Stomach (tissue), 8 donors: ENCODE measurements at regions not wholly inside any gene's neighbourhood (a gene's known extent, or its start where the extent isn't known, plus 50 kb on each side); places are given as distances from the start of the nearest gene placed in this dataset.

ENCODE experiments used
- DNase-seq, 2 donors: peaks; one replicate each; pipeline versions ENCODE4 v3.0.0 to v3.0.0-alpha.2; 2013 to 2019
- H3K27ac ChIP-seq, 5 donors: fragments of 200-600 bp in 4 of 5; sonication (generic) in 4 of 5; one replicate each; pipeline ENCODE4 v1.5.1; 2013 to 2019; ENCODE audit warnings: mild to moderate bottlenecking in 1 of 5, moderate library complexity in 1 of 5
- H3K27me3 ChIP-seq, 3 donors: fragments of 200-600 bp; sonication (generic); one replicate each; pipeline ENCODE4 v1.5.1; 2017 to 2019; ENCODE audit warnings: mixed run types in 1 of 3
- H3K36me3 ChIP-seq, 4 donors: fragments of 200-600 bp; sonication (generic); 1 replicate in 3 of 4; 2 replicates in 1 of 4; pipeline ENCODE4 v1.5.1; 2016 to 2019
- H3K4me1 ChIP-seq, 4 donors: fragments of 200-600 bp; sonication (generic); one replicate each; pipeline ENCODE4 v1.5.1; 2016 to 2019
- H3K4me3 ChIP-seq, 4 donors: fragments of 200-600 bp; sonication (generic) in 3 of 4; one replicate each; pipeline ENCODE4 v1.5.1; 2016 to 2019; ENCODE audit warnings: mild to moderate bottlenecking in 1 of 4
- H3K9me3 ChIP-seq, 4 donors: fragments of 200-600 bp; sonication (generic); one replicate each; pipeline ENCODE4 v1.5.1; 2016 to 2019
- CTCF ChIP-seq, 7 experiments: fragments of 450-650 bp in 4 of 7; fragments of 200-600 bp in 3 of 7; sonication (generic) in 3 of 7; IDR thresholded peaks; one replicate each; pipeline ENCODE4 v1.5.1; 2016 to 2019; ENCODE audit warnings: antibody characterized with exemption in 7 of 7, control low read depth in 2 of 7, mild to moderate bottlenecking in 1 of 7
- EP300 ChIP-seq: sonication (generic); formaldehyde crosslinking; IDR thresholded peaks from one replicate; pipeline ENCODE4 v1.6.1; 2017; ENCODE audit warnings: antibody characterized with exemption
- POLR2A ChIP-seq, 4 donors: fragments of 450-650 bp; IDR thresholded peaks; one replicate each; pipeline ENCODE4 v1.6.1; 2016; ENCODE audit warnings: antibody characterized with exemption in 4 of 4, control low read depth in 2 of 4, mild to moderate bottlenecking in 1 of 4, moderate library complexity in 1 of 4
- POLR2AphosphoS5 ChIP-seq, 3 donors: sonication (generic); formaldehyde crosslinking; IDR thresholded peaks; one replicate each; pipeline ENCODE4 v1.6.1; 2016; ENCODE audit warnings: antibody characterized with exemption in 3 of 3
- WGBS, 5 donors: extraction: QIAGEN DNeasy Blood & Tissue Kit in 3 of 5; methylation state at CpG; one replicate each; pipeline versions ENCODE4 v1.1.5 to v1.1.7; 2013 to 2018; 5-methylcytosine and 5-hydroxymethylcytosine counted together
- intact Hi-C: fragments of 100-400 bp; cut with DNase I; formaldehyde crosslinking; loops from one replicate; pipeline ENCODE4 v1.15.1; 2023; ENCODE audit warnings: low total_unique reads
- donor health status: healthy with polysubstance abuse.
- donor health status: Bipolar disorder and iron deficiency.
- donor health status: healthy.

- Histone ChIP-seq H3K4me1 (no peaks in the 10 kb centered on the region), H3K27me3 (no peaks in the 10 kb centered on the region), H3K9me3 (no peaks in the 10 kb centered on the region), H3K36me3 (no peaks in the 10 kb centered on the region), H3K27ac (no peak overlapping the region), H3K4me3 (no peak overlapping the region)
- intact Hi-C loops = no loop called here
- DNase-seq = no peak
- WGBS, 5 donors = 66 to 76% (median 72%) methylated on average over 3 of the region's 3 CpGs
- TF ChIP-seq POLR2AphosphoS5 (IDR thresholded peaks at IDR 0.05) (no peak), POLR2A (IDR thresholded peaks at IDR 0.05) (no peak), EP300 (no peak), CTCF (IDR thresholded peaks at IDR 0.05) (no peak)
Observed at GRCh38 chr4:64876021-64876420, 466.8 kb upstream of the TECRL start.

GRCh38 chr4:64870558-64870957, 461.3 kb upstream of the TECRL start:
- WGBS, 5 donors = 45 to 63% (median 52%) methylated on average over 4 of the region's 4 CpGs
- DNase-seq = no peak
- Histone ChIP-seq H3K4me1 (no peaks in the 10 kb centered on the region), H3K4me3 (no peak overlapping the region), H3K27ac (no peak overlapping the region), H3K9me3 (peaks cover 0 to 10% (median 4%) of the 10 kb centered on the region in 4 donors), H3K36me3 (no peaks in the 10 kb centered on the region), H3K27me3 (no peaks in the 10 kb centered on the region)
- TF ChIP-seq POLR2A (IDR thresholded peaks at IDR 0.05) (no peak), EP300 (no peak), CTCF (IDR thresholded peaks at IDR 0.05) (no peak), POLR2AphosphoS5 (IDR thresholded peaks at IDR 0.05) (no peak)
- intact Hi-C loops = no loop called here

- no peak overlapping the region for H3K4me3 ChIP-seq
- H3K36me3 ChIP-seq = no peaks in the 10 kb centered on the region
- H3K4me1 ChIP-seq = no peaks in the 10 kb centered on the region
- no peak overlapping the region for H3K27ac ChIP-seq
- 55 to 63% (median 60%) methylated on average over 5 of the region's 5 CpGs for WGBS, 5 donors
- no peak for DNase-seq
- H3K9me3 ChIP-seq = peaks cover 0 to 11% (median 0%) of the 10 kb centered on the region in 4 donors
- intact Hi-C loops = no loop called here
- H3K27me3 ChIP-seq = no peaks in the 10 kb centered on the region
- TF ChIP-seq POLR2A (IDR thresholded peaks at IDR 0.05) = no peak
- no peak for TF ChIP-seq POLR2AphosphoS5 (IDR thresholded peaks at IDR 0.05)
Observed at GRCh38 chr4:64857815-64858214, 448.6 kb upstream of the TECRL start.

- WGBS, 5 donors = 55 to 63% (median 59%) methylated on average over 1 of the region's 1 CpG
- H3K9me3 ChIP-seq = peaks cover 0 to 15% (median 0%) of the 10 kb centered on the region in 4 donors
- no peaks in the 10 kb centered on the region for H3K27me3 ChIP-seq
- intact Hi-C loops = no loop called here
- no peaks in the 10 kb centered on the region for H3K4me1 ChIP-seq
- no peak for TF ChIP-seq EP300
- no peak for TF ChIP-seq POLR2A (IDR thresholded peaks at IDR 0.05)
- TF ChIP-seq CTCF (IDR thresholded peaks at IDR 0.05) = no peak
- TF ChIP-seq POLR2AphosphoS5 (IDR thresholded peaks at IDR 0.05) = no peak
- no peak overlapping the region for H3K27ac ChIP-seq
- no peaks in the 10 kb centered on the region for H3K36me3 ChIP-seq
- no peak overlapping the region for H3K4me3 ChIP-seq
- no peak for DNase-seq
Observed at GRCh38 chr4:64857198-64857597, 447.9 kb upstream of the TECRL start.

GRCh38 chr4:64846417-64846816, 437.2 kb upstream of the TECRL start:
- TF ChIP-seq EP300 (no peak), CTCF (IDR thresholded peaks at IDR 0.05) (no peak), POLR2A (IDR thresholded peaks at IDR 0.05) (no peak)
- H3K36me3 ChIP-seq = no peaks in the 10 kb centered on the region
- DNase-seq = no peak
- no peak overlapping the region for H3K4me3 ChIP-seq
- H3K4me1 ChIP-seq = no peaks in the 10 kb centered on the region
- H3K27me3 ChIP-seq = no peaks in the 10 kb centered on the region
- peaks cover 0 to 4% (median 3%) of the 10 kb centered on the region in 4 donors for H3K9me3 ChIP-seq
- intact Hi-C loops = no loop called here
- no peak overlapping the region for H3K27ac ChIP-seq
